K562 (cell line): ENCODE measurements at regions not wholly inside any gene's neighbourhood (a gene's known extent, or its start where the extent isn't known, plus 50 kb on each side); places are given as distances from the start of the nearest gene placed in this dataset.

Experiments
- ATF3 ChIP-seq, 2 experiments: fragments of 450-650 bp in 1 of 2; sonication (generic) in 1 of 2; formaldehyde crosslinking in 1 of 2; IDR thresholded peaks in 1 of 2; conservative IDR thresholded peaks in 1 of 2; 2 replicates each; pipeline versions ENCODE4 v1.6.1 to v1.8.1; 2016 to 2023; ENCODE audit warnings: mild to moderate bottlenecking in 2 of 2, moderate library complexity in 2 of 2, inconsistent platforms in 1 of 2, missing genetic modification reagents in 1 of 2
- CC2D1A ChIP-seq: fragments of 450-650 bp; IDR thresholded peaks from 2 replicates; pipeline ENCODE4 v1.6.1; 2017; ENCODE audit warnings: mild to moderate bottlenecking
- CEBPB ChIP-seq: fragments of 450-650 bp; IDR thresholded peaks from 2 replicates; pipeline ENCODE4 v1.6.1; 2016; ENCODE audit warnings: missing genetic modification characterization, missing compliant biosample characterization
- CTCF ChIP-seq, 3 experiments: IDR thresholded peaks in 2 of 3; conservative IDR thresholded peaks in 1 of 3; 2 replicates each; pipeline ENCODE4 v1.5.1; 2011 to 2012; ENCODE audit warnings: low read length in 3 of 3, mild to moderate bottlenecking in 3 of 3, control low read depth in 2 of 3, improper control_type of control experiment in 1 of 3, inconsistent platforms in 1 of 3, low read depth in 1 of 3, mixed read lengths in 1 of 3, moderate library complexity in 1 of 3; ENCODE audit not compliant: insufficient read depth in 2 of 3
- FUS ChIP-seq: fragments of 200-400 bp; formaldehyde crosslinking; optimal IDR thresholded peaks from 2 replicates; pipeline ENCODE3; 2017; ENCODE audit warnings: low read depth, low read length
- JUND ChIP-seq, 2 experiments: IDR thresholded peaks; 2 replicates in 1 of 2; 3 replicates in 1 of 2; pipeline ENCODE4 v1.6.1; 2011; ENCODE audit warnings: borderline replicate concordance in 2 of 2, low read depth in 2 of 2, low read length in 2 of 2, improper control_type of control experiment in 1 of 2, missing biosample characterization in 1 of 2, missing genetic modification characterization in 1 of 2, missing genetic modification reagents in 1 of 2
- LARP7 ChIP-seq: fragments of 450-650 bp; IDR thresholded peaks from 2 replicates; pipeline ENCODE4 v1.6.1; 2016
- MXI1 ChIP-seq: IDR thresholded peaks from 2 replicates; pipeline ENCODE4 v1.6.1; 2011; ENCODE audit warnings: low read depth, mild to moderate bottlenecking, improper control_type of control experiment, low read length
- NFATC3 ChIP-seq: fragments of 450-650 bp; IDR thresholded peaks from 2 replicates; pipeline ENCODE4 v1.6.1; 2017; ENCODE audit warnings: mild to moderate bottlenecking
- POLR2A ChIP-seq: fragments of 450-650 bp; conservative IDR thresholded peaks from 2 replicates; pipeline ENCODE4 v1.6.1; 2016
- ZEB2 ChIP-seq: fragments of 450-650 bp; IDR thresholded peaks from 2 replicates; pipeline ENCODE4 v1.6.1; 2016
- ZHX1 ChIP-seq: fragments of 150-350 bp; conservative IDR thresholded peaks from 2 replicates; pipeline ENCODE4 v1.6.1; 2014; ENCODE audit warnings: low read length
- ZNF778 ChIP-seq: fragments of 450-650 bp; formaldehyde crosslinking; IDR thresholded peaks from 2 replicates; pipeline ENCODE4 v1.4.0; 2020; ENCODE audit warnings: mild to moderate bottlenecking, moderate library complexity
- TF ChIP-seq, protein P1 (sequence below): fragments of 450-650 bp; IDR thresholded peaks from 2 replicates; pipeline ENCODE4 v1.6.1; 2017; ENCODE audit warnings: mild to moderate bottlenecking, moderate library complexity

- TF ChIP-seq FUS = no peak
- TF ChIP-seq JUND (IDR thresholded peaks at IDR 0.05; ENCODE audit: borderline replicate concordance, low read depth, low read length) = no peak
- no peak for TF ChIP-seq JUND (tag; IDR thresholded peaks at IDR 0.05; ENCODE audit: borderline replicate concordance, low read depth, low read length)
- TF ChIP-seq ZEB2 = no peak
- no peak for TF ChIP-seq MXI1
- no peak for TF ChIP-seq ZHX1
- no peak for TF ChIP-seq NFATC3
- TF ChIP-seq CTCF (IDR thresholded peaks at IDR 0.05 in 2 of 3, conservative IDR thresholded peaks at IDR 0.05 in 1 of 3; ENCODE audit: insufficient read depth in 2 of 3, low read depth in 1 of 3, low read length in 3 of 3) = no peak
- TF ChIP-seq ATF3 (IDR thresholded peaks at IDR 0.05) = no peak
- no peak for TF ChIP-seq ATF3 (CRISPR knock-in tag; conservative IDR thresholded peaks at IDR 0.05)
- no peak for TF ChIP-seq CEBPB (tag)
- no peak for TF ChIP-seq LARP7
- no peak for TF ChIP-seq CC2D1A
- TF ChIP-seq ZNF778 = no peak
- no peak for TF ChIP-seq POLR2A
- TF ChIP-seq, protein P1, sequence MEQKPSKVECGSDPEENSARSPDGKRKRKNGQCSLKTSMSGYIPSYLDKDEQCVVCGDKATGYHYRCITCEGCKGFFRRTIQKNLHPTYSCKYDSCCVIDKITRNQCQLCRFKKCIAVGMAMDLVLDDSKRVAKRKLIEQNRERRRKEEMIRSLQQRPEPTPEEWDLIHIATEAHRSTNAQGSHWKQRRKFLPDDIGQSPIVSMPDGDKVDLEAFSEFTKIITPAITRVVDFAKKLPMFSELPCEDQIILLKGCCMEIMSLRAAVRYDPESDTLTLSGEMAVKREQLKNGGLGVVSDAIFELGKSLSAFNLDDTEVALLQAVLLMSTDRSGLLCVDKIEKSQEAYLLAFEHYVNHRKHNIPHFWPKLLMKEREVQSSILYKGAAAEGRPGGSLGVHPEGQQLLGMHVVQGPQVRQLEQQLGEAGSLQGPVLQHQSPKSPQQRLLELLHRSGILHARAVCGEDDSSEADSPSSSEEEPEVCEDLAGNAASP = no peak
Observed at GRCh38 chr4:123698556-123698955, 302.0 kb downstream of the SPRY1 start.
